SJSA1 (cell line): ENCODE measurements at regions not wholly inside any gene's neighbourhood (a gene's known extent, or its start where the extent isn't known, plus 50 kb on each side); places are given as distances from the start of the nearest gene placed in this dataset.
"Not testable (repeated sequence)": the region's sequence is repeated elsewhere in the genome, so short reads cannot be mapped to it uniquely, and the experiment has no call there.

Source experiments
- DNase-seq, 2 experiments: peaks; one replicate each; pipeline ENCODE4 v3.0.0-alpha.2; 2015 to 2020; ENCODE audit warnings: low spot score in 2 of 2, low read depth in 1 of 2
- H3K27ac ChIP-seq: fragments of 250-450 bp; sonication (Bioruptor Pico); 2 replicates; pipeline ENCODE4 v1.5.1; 2020; ENCODE audit warnings: mild to moderate bottlenecking, moderate library complexity
- H3K27me3 ChIP-seq: fragments of 250-450 bp; sonication (Bioruptor Pico); replicated peaks from 2 replicates; pipeline ENCODE4 v1.5.1; 2020; ENCODE audit warnings: mild to moderate bottlenecking, moderate library complexity
- H3K36me3 ChIP-seq: fragments of 250-450 bp; sonication (Bioruptor Pico); 2 replicates; pipeline ENCODE4 v1.5.1; 2020; ENCODE audit warnings: mild to moderate bottlenecking
- H3K4me1 ChIP-seq: fragments of 250-450 bp; sonication (Bioruptor Pico); replicated peaks from 2 replicates; pipeline ENCODE4 v1.6.1; 2021; ENCODE audit warnings: mild to moderate bottlenecking
- H3K4me3 ChIP-seq: fragments of 250-450 bp; sonication (Bioruptor Pico); 2 replicates; pipeline ENCODE4 v1.5.1; 2020; ENCODE audit warnings: mild to moderate bottlenecking
- H3K9me3 ChIP-seq: fragments of 250-450 bp; sonication (Bioruptor Pico); replicated peaks from 2 replicates; pipeline ENCODE4 v1.5.1; 2020; ENCODE audit warnings: mild to moderate bottlenecking

- H3K36me3 ChIP-seq, DNase-seq, H3K27ac ChIP-seq, H3K9me3 ChIP-seq, H3K27me3 ChIP-seq, H3K4me3 ChIP-seq, H3K4me1 ChIP-seq: not testable (repeated sequence)
Measured at GRCh38 chr12:131207841-131208240, 254.1 kb downstream of the ADGRD1 start.

- H3K27ac ChIP-seq: no peak overlapping the region
- no peaks in the 10 kb centered on the region for H3K27me3 ChIP-seq
- H3K4me1 ChIP-seq: no peaks in the 10 kb centered on the region
- H3K4me3 ChIP-seq: no peak overlapping the region
- no peaks in the 10 kb centered on the region for H3K36me3 ChIP-seq
- H3K9me3 ChIP-seq: no peaks in the 10 kb centered on the region
- DNase-seq: no peak
Measured at GRCh38 chr12:131208425-131208824, 254.7 kb downstream of the ADGRD1 start.

DNA sequence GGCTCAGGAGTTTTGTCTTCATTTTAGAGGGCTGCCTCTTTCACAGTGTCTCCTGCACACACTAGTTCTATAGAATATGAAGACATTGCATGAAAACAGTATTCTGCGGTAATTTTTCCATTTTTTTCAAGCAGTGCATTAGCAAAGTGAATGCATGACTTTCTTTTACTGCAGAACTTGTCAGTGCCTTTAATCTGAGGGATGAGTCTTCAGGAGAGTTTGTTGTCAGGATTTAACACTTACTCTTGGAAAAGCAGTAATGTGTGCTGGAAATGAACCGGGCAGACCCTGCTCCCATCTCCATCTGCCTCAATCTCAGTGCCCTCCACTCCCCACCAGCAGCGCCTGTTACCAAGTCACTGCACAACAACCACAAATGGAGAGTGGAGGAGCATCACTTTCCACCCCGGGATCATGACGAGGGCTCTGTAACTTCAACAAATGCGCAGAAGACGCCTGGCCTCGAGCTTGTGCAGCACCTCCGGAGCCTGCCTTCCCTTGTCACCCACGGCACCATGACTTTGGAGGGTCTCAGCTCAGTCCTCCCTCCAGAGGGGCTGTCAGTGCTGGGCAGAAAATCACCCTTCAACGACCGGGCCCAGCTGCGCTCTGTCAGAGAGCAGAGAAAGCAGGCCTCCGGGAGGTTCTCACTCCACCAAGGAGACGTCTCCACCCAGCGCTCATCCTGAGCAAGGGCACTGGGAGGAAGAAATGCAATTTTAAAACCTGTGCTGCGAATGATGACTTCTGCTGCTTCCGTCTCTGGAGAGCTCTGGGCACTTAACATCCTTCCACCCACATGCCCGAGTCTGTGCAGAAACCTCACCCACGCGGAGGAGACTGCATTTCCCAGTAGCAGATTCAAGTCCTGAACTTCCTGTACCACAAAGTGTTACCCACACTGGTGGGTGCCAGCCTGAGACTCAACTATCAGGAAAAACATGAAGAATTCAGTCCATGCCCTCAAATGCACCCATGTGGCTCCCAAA lies 255.7 kb downstream of the ADGRD1 start:
- H3K36me3 ChIP-seq: no peaks in the 10 kb centered on the region
- H3K4me3 ChIP-seq: no peak overlapping the region
- no peaks in the 10 kb centered on the region for H3K27me3 ChIP-seq
- no peak for DNase-seq
- no peaks in the 10 kb centered on the region for H3K9me3 ChIP-seq
- H3K27ac ChIP-seq: no peak overlapping the region
- H3K4me1 ChIP-seq: no peaks in the 10 kb centered on the region

GRCh38 chr12:131210506-131211339 lies 257.0 kb downstream of the ADGRD1 start:
- DNase-seq: peak in 1 of 2 experiments; percentile 6
- H3K27me3 ChIP-seq: no peaks in the 10 kb centered on the region
- H3K36me3 ChIP-seq: no peaks in the 10 kb centered on the region
- H3K4me3 ChIP-seq: no peak overlapping the region
- H3K27ac ChIP-seq: no peak overlapping the region
- no peaks in the 10 kb centered on the region for H3K9me3 ChIP-seq
- H3K4me1 ChIP-seq: no peaks in the 10 kb centered on the region

- Histone ChIP-seq H3K27me3 (no peaks in the 10 kb centered on the region), H3K4me3 (no peak overlapping the region), H3K9me3 (no peaks in the 10 kb centered on the region), H3K27ac (no peak overlapping the region), H3K36me3 (no peaks in the 10 kb centered on the region), H3K4me1 (no peaks in the 10 kb centered on the region)
- DNase-seq: no peak
Measured at GRCh38 chr12:131211340-131211938, 257.7 kb downstream of the ADGRD1 start.

DNA sequence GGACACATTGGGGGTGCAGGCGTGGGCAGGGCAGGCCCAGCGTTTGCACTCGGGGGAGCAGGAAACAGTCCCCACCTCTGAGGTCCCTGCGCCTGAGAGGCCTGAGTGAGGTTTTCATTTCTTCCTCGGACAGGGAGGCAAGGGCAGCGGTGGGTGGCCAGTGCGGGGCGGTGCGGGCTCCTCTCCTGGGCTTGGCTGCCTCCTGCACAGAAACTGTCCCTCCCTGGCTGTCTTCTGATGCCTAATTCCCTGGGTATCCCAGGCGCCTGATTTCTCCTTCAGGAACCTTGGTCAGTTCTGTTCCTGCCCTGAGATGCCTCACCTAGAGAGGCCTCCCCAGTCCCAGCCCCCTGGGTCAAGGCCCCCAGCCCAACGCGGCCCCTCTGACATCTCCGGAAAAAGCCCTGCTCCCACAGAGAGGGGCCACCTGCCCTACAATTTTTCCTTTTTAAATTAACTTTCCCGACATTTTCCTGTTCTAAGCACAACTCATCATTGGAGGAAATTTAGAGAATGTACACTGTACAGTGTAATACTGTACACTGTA lies 260.3 kb downstream of the ADGRD1 start:
- H3K4me3 ChIP-seq: no peak overlapping the region
- no peaks in the 10 kb centered on the region for H3K36me3 ChIP-seq
- no peak for DNase-seq
- H3K9me3 ChIP-seq: no peaks in the 10 kb centered on the region
- H3K27ac ChIP-seq: no peak overlapping the region
- peaks cover 8% of the 10 kb centered on the region; the same call in 1 of the 2 replicates for H3K27me3 ChIP-seq
- no peaks in the 10 kb centered on the region for H3K4me1 ChIP-seq

DNA sequence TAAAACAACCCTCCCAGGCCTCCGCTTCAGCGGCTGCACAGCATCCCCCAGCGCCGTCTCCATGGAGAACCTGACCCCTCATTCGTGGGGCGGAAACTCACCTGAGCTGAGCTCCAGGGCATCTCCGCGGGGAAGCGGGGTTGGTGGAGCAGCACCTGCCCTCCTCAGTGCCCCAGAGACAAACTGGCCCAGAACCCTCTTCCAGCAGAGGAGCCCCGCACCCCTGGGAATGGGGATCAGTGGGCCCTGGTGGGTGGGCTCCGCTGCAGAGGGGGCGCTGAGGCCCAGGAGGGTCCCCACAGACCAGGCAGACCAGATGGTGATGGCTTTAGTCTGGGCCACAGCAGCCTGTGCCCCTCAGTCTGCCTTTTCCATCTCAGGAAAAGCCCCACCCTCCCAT lies 261.2 kb downstream of the ADGRD1 start:
- H3K27me3 ChIP-seq, DNase-seq, H3K9me3 ChIP-seq: not testable (repeated sequence)

GRCh38 chr12:131216587-131216986 lies 262.9 kb downstream of the ADGRD1 start:
- not testable (repeated sequence) for H3K27ac ChIP-seq, H3K27me3 ChIP-seq, H3K36me3 ChIP-seq, H3K9me3 ChIP-seq, H3K4me3 ChIP-seq, DNase-seq, H3K4me1 ChIP-seq

More for the DNA sequence above, 261.2 kb downstream of the ADGRD1 start:
- not testable (repeated sequence) for H3K27ac ChIP-seq, H3K4me3 ChIP-seq, H3K36me3 ChIP-seq, H3K4me1 ChIP-seq

DNA sequence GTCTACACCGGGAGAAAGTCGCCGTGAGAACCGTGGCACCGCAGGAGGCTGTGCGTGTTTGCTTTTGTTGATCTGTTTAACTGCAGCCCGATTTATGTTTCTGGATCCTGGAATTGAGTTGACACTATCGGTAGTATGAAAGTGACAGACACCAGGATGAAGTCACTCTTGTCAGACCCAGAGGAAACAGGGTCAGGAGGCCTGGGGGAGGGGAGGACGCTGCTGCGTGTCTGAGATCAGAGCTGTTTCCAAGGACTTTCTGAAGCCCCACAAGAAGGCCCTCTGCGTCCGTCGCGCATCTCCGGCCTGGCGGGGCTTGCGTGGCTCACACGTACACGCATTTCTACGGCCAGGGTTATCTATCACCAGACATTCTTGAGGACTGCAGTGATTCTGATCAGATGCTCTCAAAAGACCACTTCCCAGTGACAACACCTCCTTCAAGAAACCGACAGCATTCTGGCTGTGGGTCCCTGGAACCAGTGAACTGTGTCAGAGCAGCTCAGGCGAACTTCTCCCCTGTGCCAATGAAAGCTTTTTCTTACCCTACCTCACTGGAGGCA lies 263.4 kb downstream of the ADGRD1 start:
- Histone ChIP-seq H3K4me3 (no peak overlapping the region), H3K27me3 (peaks cover 8% of the 10 kb centered on the region; the same call in 1 of the 2 replicates), H3K36me3 (no peaks in the 10 kb centered on the region), H3K9me3 (no peaks in the 10 kb centered on the region), H3K27ac (no peak overlapping the region), H3K4me1 (no peaks in the 10 kb centered on the region)
- no peak for DNase-seq

DNA sequence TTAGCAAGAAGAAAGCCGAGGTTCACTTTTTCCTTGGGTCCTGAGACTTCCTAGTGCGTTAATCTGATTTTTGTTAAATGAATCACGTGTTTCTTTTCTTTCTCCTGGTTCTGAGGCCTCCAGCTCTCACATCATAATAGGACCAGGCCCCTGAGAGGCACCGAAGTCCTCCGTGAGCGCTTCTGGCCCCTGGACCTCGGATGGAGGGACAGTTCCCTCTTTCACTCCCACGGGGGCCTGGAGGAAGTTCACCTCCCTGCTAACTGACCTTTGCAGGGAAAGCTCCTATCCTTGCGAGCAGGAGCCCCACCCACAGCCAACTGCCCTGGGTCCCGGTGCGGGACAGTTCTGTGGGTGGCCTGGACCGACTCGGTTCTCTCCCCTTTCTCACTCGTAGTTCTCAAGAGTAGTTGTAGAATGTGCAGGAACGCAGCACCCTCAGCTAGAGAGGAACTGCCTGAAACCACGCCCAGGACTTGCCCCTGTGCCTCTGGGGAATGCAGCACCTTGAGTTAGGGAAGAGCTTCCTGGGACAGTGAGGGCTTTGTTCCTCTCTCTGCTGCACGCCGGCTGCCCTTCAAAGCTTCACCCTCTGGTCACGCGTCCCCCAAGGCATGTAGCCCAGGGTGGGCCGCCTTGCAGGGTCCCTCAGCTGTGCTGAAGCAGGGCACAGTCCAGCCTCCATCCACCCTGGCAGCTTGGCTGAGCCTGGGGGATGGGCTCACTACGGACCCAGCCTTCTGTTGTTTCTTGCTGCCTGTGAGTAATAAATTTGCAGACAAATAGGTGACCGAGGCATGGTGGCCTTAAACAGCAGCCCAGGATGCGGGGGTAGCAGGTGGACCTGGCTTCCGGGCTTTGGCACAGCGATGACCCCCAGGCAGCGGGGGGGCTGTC lies 264.6 kb downstream of the ADGRD1 start:
- DNase-seq: no peak
- no peak overlapping the region for H3K4me3 ChIP-seq
- no peaks in the 10 kb centered on the region for H3K9me3 ChIP-seq
- H3K27me3 ChIP-seq: peaks cover 8% of the 10 kb centered on the region; the same call in 1 of the 2 replicates
- no peaks in the 10 kb centered on the region for H3K36me3 ChIP-seq
- no peaks in the 10 kb centered on the region for H3K4me1 ChIP-seq
- no peak overlapping the region for H3K27ac ChIP-seq

DNA sequence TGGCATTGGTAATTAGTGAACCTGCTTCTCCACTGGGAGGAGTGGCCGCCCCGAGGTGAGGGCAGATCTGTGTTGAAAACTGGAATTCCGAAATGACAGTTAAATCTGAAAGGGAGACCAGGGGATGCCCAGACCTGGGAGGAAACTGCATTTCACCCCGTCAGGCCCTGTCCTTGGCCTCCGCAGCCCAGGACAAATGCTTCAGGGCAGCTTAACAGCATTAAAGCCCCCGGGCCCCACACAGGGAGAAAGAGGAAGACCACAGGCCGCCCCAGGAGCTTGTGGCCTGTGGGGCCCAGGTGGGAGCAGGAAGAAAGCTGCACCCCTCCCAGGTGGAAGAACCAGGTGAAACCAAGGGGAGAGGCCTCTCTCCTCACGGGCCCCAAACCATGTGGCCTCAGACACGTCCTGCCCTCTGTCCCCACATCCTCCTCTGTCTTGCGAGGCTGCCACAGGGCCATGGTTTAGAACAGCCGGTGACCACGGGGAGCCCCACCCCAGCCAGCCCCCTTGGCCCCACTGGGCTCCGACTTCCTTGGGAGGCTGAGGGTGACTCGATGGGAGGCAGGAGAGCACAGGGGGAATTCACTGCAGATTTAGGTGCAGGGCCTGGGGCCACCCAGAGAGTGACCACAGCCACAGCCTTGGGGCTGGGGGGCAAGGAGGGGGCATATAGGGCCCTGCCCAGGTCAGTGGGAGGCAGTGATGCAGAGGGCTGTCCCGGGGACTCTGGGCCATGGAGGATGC lies 265.4 kb downstream of the ADGRD1 start:
- Histone ChIP-seq H3K27me3 (peaks cover 8% of the 10 kb centered on the region; the same call in 1 of the 2 replicates), H3K9me3 (no peaks in the 10 kb centered on the region)

More for the DNA sequence above, 265.4 kb downstream of the ADGRD1 start:
- no peaks in the 10 kb centered on the region for H3K4me1 ChIP-seq
- H3K27ac ChIP-seq: no peak overlapping the region
- no peak overlapping the region for H3K4me3 ChIP-seq
- H3K36me3 ChIP-seq: no peaks in the 10 kb centered on the region
- no peak for DNase-seq
